ENCODE measurements at regions not wholly inside any gene's neighbourhood (a gene's known extent, or its start where the extent isn't known, plus 50 kb on each side); places are given as distances from the start of the nearest gene placed in this dataset.
A peak's percentile ranks its signal among the peaks of the same experiment; 100 is the strongest.

GRCh38 chr12:116358893-116359761 lies 81.6 kb upstream of the MED13L start:
- peak; percentile 79 to 97 (median 91) for DNase-seq (ENCODE audit: extremely low read depth in 1 of 11, low read depth in 9 of 11, low spot score in 4 of 11)

GRCh38 chr12:116360579-116361413 lies 83.3 kb upstream of the MED13L start:
- no peak for DNase-seq (ENCODE audit: extremely low read depth in 1 of 11, low read depth in 9 of 11, low spot score in 4 of 11)

- DNase-seq (ENCODE audit: extremely low read depth in 1 of 11, low read depth in 9 of 11, low spot score in 4 of 11) = no peak
Observed at GRCh38 chr12:116361414-116362223, 84.1 kb upstream of the MED13L start.

- DNase-seq (ENCODE audit: extremely low read depth in 1 of 11, low read depth in 9 of 11, low spot score in 4 of 11) = no peak
Observed at GRCh38 chr12:116365114-116365513, 87.6 kb upstream of the MED13L start.

GRCh38 chr12:116365606-116366455 lies 88.3 kb upstream of the MED13L start:
- DNase-seq (ENCODE audit: extremely low read depth in 1 of 11, low read depth in 9 of 11, low spot score in 4 of 11) = no peak

- no peak for DNase-seq (ENCODE audit: extremely low read depth in 1 of 11, low read depth in 9 of 11, low spot score in 4 of 11)
Observed at GRCh38 chr12:116366456-116366776, 88.9 kb upstream of the MED13L start.

- DNase-seq (ENCODE audit: extremely low read depth in 1 of 11, low read depth in 9 of 11, low spot score in 4 of 11) = no peak
Observed at GRCh38 chr12:116366824-116367223, 89.3 kb upstream of the MED13L start.

- peak in 2 of 11 donors; percentile 47 to 63 for DNase-seq (ENCODE audit: extremely low read depth in 1 of 11, low read depth in 9 of 11, low spot score in 4 of 11)
Observed at GRCh38 chr12:116368196-116369194, 91.0 kb upstream of the MED13L start.

- no peak for DNase-seq (ENCODE audit: extremely low read depth in 1 of 11, low read depth in 9 of 11, low spot score in 4 of 11)
Observed at GRCh38 chr12:116370004-116370404, 92.5 kb upstream of the MED13L start.

- no peak for DNase-seq (ENCODE audit: extremely low read depth in 1 of 11, low read depth in 9 of 11, low spot score in 4 of 11)
Observed at GRCh38 chr12:116370886-116371580, 93.5 kb upstream of the MED13L start.

- no peak for DNase-seq (ENCODE audit: extremely low read depth in 1 of 11, low read depth in 9 of 11, low spot score in 4 of 11)
Observed at GRCh38 chr12:116372815-116373214, 95.3 kb upstream of the MED13L start.

- DNase-seq (ENCODE audit: extremely low read depth in 1 of 11, low read depth in 9 of 11, low spot score in 4 of 11) = no peak
Observed at GRCh38 chr12:116373572-116374206, 96.2 kb upstream of the MED13L start.

- DNase-seq (ENCODE audit: extremely low read depth in 1 of 11, low read depth in 9 of 11, low spot score in 4 of 11) = no peak
Observed at GRCh38 chr12:116374207-116374606, 96.7 kb upstream of the MED13L start.

GRCh38 chr12:116375278-116375842 lies 97.9 kb upstream of the MED13L start:
- no peak for DNase-seq (ENCODE audit: extremely low read depth in 1 of 11, low read depth in 9 of 11, low spot score in 4 of 11)

GRCh38 chr12:116376354-116377193 lies 99.1 kb upstream of the MED13L start:
- DNase-seq (ENCODE audit: extremely low read depth in 1 of 11, low read depth in 9 of 11, low spot score in 4 of 11) = no peak
